GM19043 (cell line): ENCODE measurements at regions not wholly inside any gene's neighbourhood (a gene's known extent, or its start where the extent isn't known, plus 50 kb on each side); places are given as distances from the start of the nearest gene placed in this dataset.
"Not testable (repeated sequence)": the region's sequence is repeated elsewhere in the genome, so short reads cannot be mapped to it uniquely, and the experiment has no call there.

ENCODE experiments used
- ATAC-seq: cut with Tn5 transposase; IDR thresholded peaks from one replicate; pipeline ENCODE4 v1.9.1; 2021; ENCODE audit warnings: low read depth; ENCODE audit not compliant: unreplicated experiment

DNA sequence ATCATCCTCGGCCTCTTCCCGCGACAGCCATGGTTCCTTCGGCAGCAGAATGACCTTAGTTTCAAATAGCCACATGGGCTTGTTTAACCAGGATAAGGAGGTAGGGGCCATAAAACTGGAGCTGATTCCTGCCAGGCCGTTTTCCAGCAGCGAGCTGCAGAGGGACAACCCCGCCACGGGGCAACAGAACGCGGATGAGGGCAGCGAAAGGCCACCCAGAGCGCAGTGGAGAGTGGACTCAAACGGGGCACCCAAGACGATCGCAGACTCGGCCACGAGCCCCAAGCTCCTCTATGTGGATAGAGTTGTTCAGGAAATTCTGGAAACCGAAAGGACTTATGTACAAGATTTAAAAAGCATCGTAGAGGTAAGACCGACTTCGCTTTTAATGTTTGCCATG lies 131.8 kb upstream of the MTHFD1L start:
- ATAC-seq, result no peak

DNA sequence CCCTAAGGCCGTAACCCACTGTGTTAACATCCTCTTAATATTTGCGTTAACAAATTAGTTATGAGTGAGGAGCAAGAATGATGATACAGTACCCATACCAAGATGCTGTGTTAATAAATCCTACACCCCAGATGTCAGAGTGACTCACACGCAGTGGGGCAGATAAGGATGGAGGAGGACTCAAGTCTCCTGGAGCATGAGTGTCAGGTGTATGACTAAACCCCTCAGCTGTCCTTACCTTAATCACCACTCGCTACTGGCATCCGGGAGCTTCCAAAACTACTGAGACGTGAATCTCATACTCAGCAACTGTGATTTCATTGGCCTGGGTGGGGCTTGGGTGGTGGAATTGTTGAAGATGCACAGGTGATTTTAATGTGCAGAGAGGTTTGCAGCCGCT lies 131.3 kb upstream of the MTHFD1L start:
- no peak for ATAC-seq

DNA sequence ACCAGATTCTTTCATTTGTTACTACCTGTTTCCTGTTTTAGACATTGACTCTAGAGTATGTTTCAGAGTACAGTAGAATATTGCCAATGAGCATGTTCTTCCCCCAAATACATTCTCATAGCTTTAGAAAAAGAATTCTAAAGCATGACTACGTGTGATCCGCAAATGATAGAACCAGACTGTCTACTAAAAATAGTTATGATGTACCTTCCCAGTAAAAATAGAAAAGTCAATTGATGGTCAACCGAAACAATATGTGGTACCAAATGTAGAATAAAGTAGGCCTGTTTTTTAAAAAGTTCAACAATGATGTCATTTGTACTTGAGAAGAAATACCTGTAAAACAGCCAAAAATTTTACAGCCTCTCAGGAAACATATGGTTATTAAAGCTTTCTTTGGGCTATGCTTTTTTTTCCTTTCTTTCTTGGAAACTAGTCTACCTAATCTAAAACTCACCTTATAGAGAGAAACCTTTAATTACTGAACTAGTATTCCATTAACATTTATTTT lies 130.1 kb upstream of the MTHFD1L start:
- no peak for ATAC-seq

DNA sequence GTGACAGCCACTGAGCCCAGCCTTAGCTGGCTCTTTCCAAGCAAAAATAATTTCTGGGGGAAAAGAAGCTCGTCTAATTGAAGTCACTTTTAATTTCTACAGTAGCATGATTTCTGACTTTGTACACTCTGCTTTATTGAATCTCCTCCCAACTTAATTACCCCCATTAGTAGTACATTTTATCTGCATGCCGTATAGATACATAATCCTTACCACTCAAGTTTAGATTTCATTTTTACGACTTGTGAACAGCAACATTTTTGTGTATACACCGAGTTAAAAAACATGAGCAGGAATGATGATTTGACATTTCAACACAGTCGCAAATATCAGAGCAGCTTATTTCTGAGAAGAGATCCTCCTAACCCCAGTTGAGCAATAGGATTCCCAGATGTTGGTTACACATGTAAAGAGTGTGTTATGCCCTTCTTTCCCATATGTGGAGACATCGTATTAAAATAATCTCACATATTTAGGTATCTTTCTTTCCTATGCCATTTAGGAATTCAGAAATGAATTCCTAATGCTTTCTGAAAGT lies 127.3 kb upstream of the MTHFD1L start:
- no peak for ATAC-seq

GRCh38 chr6:150739711-150740349 lies 125.7 kb upstream of the MTHFD1L start:
- ATAC-seq, result no peak

DNA sequence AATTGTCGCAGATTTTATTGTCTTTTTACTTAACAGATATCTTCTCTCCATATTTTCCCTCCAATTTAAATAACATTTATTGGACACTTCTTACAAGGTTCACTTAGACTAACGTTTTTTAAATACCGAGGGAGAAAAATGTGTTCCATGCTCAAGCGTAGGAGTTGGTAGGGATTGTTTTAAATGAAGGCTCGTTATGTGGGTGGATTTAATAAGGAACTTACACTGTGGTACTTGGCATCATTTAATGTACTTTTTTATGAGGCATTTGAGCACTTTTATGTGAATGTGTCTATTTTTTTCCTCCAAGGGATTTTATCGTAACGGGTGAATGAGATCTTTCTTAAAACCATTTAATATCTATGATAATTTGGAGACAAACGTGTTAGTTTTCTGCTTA lies 125.0 kb upstream of the MTHFD1L start:
- no peak for ATAC-seq

DNA sequence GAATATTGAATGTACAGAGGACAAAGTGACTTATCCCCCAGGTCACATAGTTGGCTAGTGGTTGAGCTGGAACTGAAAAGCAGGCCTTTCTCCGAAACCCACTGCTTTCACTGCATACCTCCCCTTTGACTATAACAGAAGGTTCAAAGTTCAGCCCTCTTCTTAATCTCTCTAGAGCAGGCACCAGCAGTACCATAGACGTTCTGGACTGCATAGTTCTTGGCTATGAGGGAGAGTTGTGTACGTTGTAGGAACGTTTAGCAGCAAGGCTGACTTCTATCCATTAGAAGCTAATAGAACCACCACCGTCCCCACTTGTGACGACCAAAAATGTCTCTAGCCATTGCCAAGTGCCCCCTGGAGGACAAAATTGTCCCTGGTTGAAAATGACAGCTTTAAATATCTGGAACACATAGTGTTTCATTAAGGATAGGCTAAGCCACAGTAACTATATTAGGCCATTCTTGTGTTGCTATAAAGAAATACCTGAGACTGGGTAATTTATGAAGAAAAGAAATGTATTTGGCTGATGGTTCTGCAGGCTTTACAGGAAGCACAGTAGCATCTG lies 123.8 kb upstream of the MTHFD1L start:
- no peak for ATAC-seq

DNA sequence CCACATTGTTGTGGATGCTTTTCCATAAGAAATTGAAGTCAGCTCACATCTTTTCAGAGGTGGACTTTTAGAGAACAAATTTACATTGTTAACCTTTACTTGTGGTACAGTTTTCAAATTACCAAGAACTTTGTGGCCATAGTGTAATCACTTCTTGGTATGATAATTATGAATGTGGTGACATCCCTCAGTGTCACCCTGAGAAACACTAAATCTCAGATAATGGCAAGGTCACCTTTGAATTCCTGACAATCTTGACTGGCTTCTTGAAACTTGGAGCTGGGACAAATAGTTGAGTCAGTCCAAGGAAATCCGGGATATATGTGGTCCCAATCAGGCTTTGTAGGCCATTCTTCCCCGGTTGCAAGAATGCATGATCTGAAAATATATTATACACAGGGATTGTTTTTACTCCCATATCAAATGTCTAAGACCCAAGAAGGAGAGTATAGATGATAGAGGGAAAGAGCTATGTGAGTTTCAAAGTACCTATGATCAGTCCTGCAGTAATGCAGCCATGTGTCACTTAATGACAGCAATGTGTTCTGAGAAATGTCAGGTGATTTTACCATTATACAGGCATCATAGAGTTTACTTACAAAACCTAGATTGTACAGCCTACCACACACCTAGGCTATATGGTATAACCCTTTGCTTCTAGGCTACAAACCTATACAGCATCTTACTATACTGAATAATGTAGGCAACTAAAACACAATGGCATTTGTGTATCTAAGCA lies 120.8 kb upstream of the MTHFD1L start:
- ATAC-seq, result no peak

DNA sequence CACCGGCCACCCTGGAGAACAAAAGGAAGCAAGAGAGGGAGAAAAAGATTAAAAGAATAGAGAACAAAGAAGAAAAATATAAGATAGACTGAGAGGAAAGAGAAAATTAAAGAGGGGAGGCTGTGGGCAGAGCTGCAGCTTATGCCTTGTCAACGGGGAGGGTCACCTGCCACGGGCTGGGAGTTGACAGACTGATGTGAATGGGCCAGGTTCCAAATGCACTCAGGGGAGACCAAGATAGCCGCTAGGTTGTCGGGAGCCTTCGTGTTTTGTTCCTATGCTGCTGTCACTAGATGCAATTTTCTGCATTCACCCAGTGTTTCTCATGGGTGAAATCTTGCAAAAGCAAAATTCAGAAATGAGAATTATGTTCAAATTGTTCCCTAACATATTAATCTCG lies 119.6 kb upstream of the MTHFD1L start:
- ATAC-seq, result no peak

- no peak for ATAC-seq
Observed at GRCh38 chr6:150747155-150747554, 118.3 kb upstream of the MTHFD1L start.

- ATAC-seq, result no peak
Observed at GRCh38 chr6:150749091-150749670, 116.3 kb upstream of the MTHFD1L start.

- ATAC-seq, result no peak
Observed at GRCh38 chr6:150751296-150751695, 114.2 kb upstream of the MTHFD1L start.

DNA sequence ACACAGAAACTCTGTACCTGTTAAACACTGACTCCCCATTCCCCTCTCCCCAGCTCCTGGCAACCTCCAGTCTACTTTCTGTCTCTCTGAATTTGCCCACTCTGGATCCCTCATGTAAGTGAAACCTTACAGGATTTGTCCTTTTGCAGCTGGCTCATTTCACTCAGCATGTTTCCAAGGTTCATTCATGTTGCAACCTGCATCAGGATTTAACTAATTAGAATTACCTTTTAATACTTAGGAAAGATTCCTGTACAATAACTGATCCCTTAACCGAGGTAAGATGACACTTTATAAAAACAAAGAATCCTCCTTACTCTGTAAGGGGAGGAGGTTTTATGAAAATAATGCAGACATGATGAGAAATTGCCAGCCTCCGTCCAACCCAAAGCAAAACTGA lies 113.1 kb upstream of the MTHFD1L start:
- ATAC-seq, result no peak

GRCh38 chr6:150753371-150754064 lies 112.0 kb upstream of the MTHFD1L start:
- ATAC-seq, result no peak

DNA sequence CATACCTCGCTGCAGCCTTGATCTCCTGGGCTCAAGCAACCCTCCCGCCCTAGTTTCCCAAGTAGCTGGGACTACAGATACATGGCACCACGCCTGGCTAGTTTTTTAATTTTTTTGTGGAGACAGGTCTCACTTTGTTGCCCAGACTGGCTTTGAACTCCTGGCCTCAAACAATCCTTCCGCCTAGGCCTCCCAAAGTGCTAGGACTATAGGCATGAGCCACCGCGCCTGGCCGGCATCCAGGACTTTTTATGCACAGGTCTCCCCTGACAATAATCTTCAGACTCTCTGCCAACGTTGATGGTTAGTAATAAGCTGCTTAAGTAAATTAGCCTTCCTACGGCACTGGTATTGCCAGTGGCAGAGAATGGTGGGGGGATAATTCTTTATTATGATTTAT lies 110.5 kb upstream of the MTHFD1L start:
- ATAC-seq, result no peak

DNA sequence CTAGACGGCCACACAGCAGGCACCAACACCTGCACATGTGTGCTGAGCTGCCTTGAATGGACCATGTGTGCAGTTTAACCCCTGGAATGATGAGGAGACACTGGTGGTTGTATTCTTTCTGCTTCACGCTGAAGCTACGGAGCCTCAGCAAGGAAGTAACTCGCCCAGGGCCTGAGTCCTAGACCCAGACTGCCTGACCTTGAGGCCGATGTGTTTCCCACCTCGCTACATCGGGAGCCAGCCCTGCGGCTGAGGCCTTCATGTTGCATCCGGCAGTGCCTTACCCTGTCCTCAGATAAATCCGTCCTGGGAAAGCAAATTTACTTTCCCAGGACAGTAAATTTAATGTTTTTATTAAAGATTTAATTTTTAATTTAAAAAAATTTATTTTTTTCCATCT lies 110.0 kb upstream of the MTHFD1L start:
- no peak for ATAC-seq

- ATAC-seq, result no peak
Observed at GRCh38 chr6:150756173-150756572, 109.3 kb upstream of the MTHFD1L start.

DNA sequence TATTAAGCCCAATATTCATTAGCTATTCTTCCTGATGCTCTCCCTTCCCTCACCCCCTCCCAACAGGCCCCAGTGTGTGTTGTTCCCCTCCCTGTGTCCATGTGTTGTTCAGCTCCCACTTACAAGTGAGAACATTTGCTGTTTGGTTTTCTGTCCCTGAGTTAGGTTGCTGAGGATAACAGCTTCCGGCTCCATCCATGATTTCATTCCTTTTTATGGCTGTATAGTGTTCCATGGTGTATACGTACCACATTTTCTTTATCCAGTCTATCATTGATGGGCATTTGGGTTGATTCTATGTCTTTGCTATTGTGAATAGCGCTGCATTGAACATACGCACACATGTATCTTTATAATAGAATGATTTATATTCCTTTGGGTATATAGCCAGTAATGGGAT lies 107.7 kb upstream of the MTHFD1L start:
- not testable (repeated sequence) for ATAC-seq

DNA sequence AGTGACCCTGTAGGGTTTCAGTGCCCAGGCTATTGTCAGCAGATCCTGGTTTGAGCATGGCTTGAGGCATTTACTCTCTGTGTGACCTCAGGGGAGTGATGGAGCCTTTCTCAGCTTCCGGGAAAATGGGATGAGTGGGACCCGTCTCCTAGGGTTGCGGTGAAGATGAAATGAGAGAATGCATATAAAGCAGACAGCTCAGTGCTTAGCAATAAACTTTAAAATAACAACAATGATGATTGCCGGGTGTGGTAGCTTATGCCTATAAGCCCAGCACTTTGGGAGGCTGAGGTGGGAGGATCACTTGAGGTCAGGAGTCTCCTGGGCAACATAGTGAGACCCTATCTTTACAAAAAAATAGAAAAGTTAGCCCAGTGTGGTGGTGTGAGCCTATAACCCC lies 106.0 kb upstream of the MTHFD1L start:
- ATAC-seq, result no peak

GRCh38 chr6:150761771-150762170 lies 103.7 kb upstream of the MTHFD1L start:
- ATAC-seq, result no peak
